SK-N-MC (cell line): ENCODE measurements at regions not wholly inside any gene's neighbourhood (a gene's known extent, or its start where the extent isn't known, plus 50 kb on each side); places are given as distances from the start of the nearest gene placed in this dataset.

Experiments
- EZH2 ChIP-seq: fragments of 200-600 bp; sonication (generic); IDR thresholded peaks from one replicate; pipeline ENCODE4 v1.6.1; 2017; ENCODE audit warnings: antibody characterized with exemption
- FOXP2 ChIP-seq: optimal IDR thresholded peaks from 2 replicates; pipeline ENCODE3; 2011; ENCODE audit warnings: mild to moderate bottlenecking, moderate library complexity; ENCODE audit not compliant: insufficient read depth; ENCODE audit errors: extremely low read length, control extremely low read depth
- POLR2AphosphoS5 ChIP-seq: IDR thresholded peaks from 2 replicates; pipeline ENCODE4 v1.6.1; 2012; ENCODE audit warnings: mild to moderate bottlenecking, low read depth, low read length, borderline replicate concordance

DNA sequence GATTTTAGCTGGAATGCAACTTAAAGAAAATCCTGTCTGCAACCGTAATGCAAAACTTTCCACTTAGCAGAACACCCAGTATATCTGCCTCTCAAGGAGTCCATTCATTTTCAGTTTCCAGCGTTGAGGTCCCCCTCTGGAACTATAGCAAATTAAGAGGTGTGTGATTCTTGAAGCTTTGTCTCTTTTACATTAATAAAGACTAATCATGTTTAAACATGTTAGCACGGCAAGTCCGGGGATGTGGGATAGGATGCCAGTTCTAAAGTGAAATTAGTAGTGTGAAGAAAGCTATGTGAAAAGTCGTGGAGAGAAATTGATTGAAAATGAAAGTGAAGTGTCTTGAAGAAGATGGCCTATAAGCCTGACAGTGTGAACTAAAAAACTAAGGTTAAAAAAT, 429.1 kb downstream of the NR2F1-AS1 start:
- TF ChIP-seq POLR2AphosphoS5 (no peak), EZH2 (no peak), FOXP2 (no peak)
